Glomerular visceral epithelial cell (primary cell): ENCODE measurements at regions not wholly inside any gene's neighbourhood (a gene's known extent, or its start where the extent isn't known, plus 50 kb on each side); places are given as distances from the start of the nearest gene placed in this dataset.
"Not testable (repeated sequence)": the region's sequence is repeated elsewhere in the genome, so short reads cannot be mapped to it uniquely, and the experiment has no call there.

Experiments
- DNase-seq: peaks from one replicate; pipeline ENCODE4 v3.0.0-alpha.2; 2016; ENCODE audit errors: extremely low spot score

GRCh38 chr5:152608458-152608857 lies 203.4 kb upstream of the NMUR2 start:
- no peak for DNase-seq

DNA sequence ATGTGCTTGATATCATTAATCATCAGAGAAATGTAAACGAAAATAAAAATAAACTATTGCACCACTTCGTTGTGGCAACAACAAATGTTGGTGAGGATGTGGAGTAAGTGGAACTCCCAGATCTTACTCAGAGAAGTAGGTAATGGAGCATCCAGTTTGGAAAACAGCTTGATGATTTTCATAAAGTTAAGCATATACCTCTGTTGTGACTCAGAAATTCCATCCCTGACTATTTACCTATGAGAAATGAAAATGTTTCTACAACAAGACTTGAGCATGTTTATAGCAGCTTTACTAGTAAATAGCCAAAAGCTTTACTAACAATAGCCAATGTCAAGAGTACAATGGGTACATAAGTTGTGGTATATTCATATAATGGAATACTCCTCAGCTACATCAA lies 214.7 kb upstream of the NMUR2 start:
- no peak for DNase-seq

- no peak for DNase-seq
These were observed 217.5 kb upstream of the NMUR2 start for GRCh38 chr5:152622628-152623027.

GRCh38 chr5:152623951-152624350 lies 218.9 kb upstream of the NMUR2 start:
- no peak for DNase-seq

GRCh38 chr5:152625696-152626095 lies 220.6 kb upstream of the NMUR2 start:
- DNase-seq, result no peak

GRCh38 chr5:152631221-152631620 lies 226.1 kb upstream of the NMUR2 start:
- DNase-seq, result no peak

GRCh38 chr5:152632360-152632759 lies 227.3 kb upstream of the NMUR2 start:
- no peak for DNase-seq

GRCh38 chr5:152634586-152634985 lies 229.5 kb upstream of the NMUR2 start:
- DNase-seq, result no peak

DNA sequence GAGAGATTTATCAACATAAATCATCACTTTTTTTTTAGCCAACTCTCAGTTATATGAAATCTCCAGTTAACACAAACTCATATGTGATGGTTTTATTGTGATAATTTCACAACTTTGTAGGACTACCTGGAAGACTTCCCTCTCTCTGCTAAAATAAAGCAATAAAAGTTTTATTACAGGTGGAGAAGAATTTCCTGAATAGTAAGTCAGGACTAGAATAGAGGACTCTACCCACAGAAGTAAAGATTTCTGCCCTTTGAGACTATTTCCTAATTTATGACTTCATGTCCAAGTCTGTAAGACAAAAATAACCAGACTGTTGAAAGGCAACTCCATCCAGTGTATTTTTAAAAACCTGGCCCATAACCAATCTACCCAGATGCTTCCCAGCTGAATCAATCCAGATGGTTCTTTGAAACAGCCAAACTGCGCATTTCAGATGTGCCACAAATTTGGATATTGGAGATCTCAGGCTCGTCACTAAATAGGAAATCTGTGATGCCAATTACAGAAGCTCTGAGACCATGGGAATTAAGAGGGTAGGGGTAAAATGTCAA lies 234.0 kb upstream of the NMUR2 start:
- DNase-seq, result no peak

- DNase-seq, result no peak
These were observed 237.1 kb upstream of the NMUR2 start for GRCh38 chr5:152641970-152642805.

DNA sequence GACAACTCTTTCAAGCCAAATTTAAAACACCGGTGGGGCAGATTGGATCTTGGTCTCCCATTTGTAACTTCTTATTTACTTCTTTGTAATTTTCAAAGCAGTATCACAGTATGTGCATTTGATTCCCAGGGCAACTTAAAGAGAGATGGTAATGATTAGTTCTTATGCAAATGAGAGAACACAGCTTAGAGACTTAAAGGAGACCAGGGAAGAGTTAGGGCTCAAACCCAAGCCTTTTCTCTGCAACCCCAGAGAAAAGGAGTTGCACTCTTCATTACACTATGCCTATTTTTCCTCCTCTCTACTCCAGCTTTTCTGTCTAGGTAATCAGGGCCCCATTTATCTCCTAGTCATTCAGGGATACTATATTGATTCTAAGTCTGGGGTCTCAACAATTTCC lies 237.8 kb upstream of the NMUR2 start:
- DNase-seq, result no peak

DNA sequence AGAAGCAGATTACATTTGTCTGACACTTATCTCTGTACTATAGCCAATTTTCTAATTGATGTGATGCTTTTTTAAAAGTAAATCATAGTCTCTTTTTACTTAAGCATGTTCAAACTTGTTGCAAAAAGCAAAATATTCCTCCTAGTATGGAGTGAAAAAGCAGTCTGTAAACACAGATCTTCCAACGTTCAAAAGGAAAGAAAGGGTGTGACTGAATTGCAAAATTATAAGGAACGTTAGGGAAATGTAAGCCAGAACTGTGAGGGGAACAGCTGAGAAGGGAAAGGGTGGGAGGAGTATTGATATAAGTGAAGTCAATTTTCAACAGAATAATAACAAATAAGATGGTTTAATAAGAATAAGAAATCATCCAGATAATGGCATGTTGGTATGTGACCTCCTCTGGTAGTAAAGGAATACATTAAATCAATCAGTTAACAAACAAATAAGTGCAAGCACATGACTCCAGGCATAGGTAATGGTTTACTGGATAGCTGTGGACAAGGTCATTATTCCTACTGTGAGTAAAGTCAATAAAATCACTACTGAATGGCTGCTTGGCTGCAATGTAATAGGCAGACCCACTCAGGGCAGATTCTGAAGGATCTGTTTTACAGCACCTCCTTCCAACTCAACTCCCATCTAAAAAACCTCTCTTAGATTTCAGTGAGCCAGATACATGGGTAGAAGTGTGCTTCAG lies 239.1 kb upstream of the NMUR2 start:
- DNase-seq, result no peak

- DNase-seq, result no peak
These were observed 244.5 kb upstream of the NMUR2 start for GRCh38 chr5:152649609-152650008.

- DNase-seq, result no peak
These were observed 245.3 kb upstream of the NMUR2 start for GRCh38 chr5:152650413-152650812.

GRCh38 chr5:152659470-152659869 lies 254.4 kb upstream of the NMUR2 start:
- DNase-seq, result not testable (repeated sequence)

- DNase-seq, result no peak
These were observed 268.5 kb upstream of the NMUR2 start for GRCh38 chr5:152673601-152674000.

- DNase-seq, result no peak
These were observed 269.3 kb upstream of the NMUR2 start for GRCh38 chr5:152674403-152674802.

- no peak for DNase-seq
These were observed 271.1 kb upstream of the NMUR2 start for GRCh38 chr5:152676196-152676595.

DNA sequence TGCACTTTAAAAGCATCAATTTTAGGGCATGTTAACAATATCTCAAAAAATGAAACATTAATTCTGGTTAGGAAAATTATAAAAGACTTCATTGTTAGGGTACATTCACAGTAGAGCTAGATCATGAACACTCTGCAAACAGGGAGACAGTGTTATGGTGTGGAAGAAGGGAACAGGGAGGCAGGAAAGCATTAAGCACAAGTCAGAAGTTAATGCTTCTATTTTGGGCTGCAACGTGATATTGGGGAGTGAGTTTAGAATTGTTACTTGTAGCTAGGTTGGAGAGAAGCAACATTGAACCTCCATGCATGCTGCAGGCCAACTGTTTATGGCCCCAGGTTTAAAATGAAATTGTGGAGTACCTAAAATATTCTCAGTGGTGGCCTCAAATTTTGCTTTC lies 278.1 kb upstream of the NMUR2 start:
- no peak for DNase-seq

GRCh38 chr5:152686931-152687330 lies 281.9 kb upstream of the NMUR2 start:
- no peak for DNase-seq

- peak; percentile 50 for DNase-seq
These were observed 283.6 kb upstream of the NMUR2 start for GRCh38 chr5:152688561-152689249.

DNA sequence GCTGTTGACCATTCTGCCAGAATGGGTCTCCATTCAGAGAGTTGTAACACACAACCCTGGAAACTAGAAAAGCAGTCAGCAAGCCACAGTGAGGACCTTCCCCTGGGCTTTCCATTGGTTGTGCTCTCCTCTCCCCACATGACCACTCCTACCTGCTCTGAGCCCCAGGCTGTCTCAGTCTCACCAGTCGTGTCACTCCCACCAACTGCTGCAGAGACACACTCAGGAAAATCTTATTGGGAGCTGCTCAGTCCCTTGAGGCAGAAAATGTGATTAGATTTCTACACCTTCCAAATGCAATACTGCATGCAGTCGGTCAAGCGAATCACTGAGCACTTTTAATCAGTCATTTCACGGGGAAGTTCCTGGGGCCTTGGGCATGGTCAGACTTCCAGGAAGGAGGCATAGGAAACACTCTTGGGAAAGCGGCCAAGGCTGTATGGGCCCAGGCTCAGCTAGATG lies 284.2 kb upstream of the NMUR2 start:
- peak; percentile 12 for DNase-seq
